Embryonic facial prominence (tissue), 1 donor: ENCODE measurements at regions not wholly inside any gene's neighbourhood (a gene's known extent, or its start where the extent isn't known, plus 50 kb on each side); places are given as distances from the start of the nearest gene placed in this dataset.

Experiments
- DNase-seq: peaks from one replicate; pipeline ENCODE4 v3.0.0-alpha.2; 2016; ENCODE audit errors: extremely low spot score

DNA sequence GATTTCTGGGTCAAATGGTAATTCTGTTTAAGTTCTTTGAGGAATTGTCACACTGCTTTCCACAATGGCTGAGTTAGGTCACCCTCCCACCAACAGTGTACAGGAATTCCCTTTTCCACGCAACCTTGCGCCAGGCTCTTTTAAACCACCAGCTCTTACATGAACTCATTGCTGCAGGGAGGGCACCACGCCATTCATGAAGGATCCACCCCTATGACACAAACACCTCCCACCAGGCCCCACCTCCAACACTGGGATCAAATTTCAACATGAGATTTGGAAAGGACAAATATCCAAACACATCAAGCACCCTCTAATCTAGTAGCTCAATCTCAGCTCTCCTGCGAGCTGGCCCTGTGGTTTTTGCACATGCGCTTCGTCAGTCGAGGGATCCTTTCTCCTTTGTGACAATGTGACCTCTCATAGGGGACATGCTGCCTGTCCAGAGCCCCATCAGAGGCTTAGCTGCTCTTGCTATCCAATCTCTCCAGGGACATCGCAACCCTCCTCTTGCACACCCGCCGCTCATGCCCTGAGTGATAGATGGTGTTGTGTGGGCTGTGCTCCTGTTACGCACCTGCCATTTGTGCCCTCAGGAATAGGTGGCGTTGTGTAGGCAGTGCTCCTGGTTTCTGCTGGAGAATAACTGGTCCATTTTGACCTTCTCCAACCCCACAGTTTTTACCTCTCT is 328.0 kb downstream of the UQCRFS1 start:
- no peak for DNase-seq

GRCh38 chr19:28883241-28883693 is 329.7 kb downstream of the UQCRFS1 start:
- no peak for DNase-seq

DNA sequence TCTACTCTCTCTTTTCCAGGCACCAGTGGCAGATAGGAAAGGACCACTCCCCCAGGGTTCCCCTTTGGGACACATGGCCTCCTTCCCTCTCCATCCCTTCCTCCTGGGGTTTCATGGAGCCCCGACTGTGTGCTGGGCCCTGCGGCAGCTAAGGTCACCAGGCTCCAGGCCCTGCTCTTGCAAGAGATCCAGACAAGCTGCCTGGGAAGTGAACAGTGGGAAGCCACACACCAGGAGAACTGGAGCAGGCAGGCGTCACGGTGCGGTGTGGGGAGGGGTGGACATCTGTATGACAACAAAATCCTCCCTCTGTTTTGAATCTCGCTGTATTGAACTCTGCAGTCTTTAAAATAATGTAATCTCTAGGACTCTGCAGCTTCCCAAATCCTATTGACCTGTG is 330.1 kb downstream of the UQCRFS1 start:
- no peak for DNase-seq

GRCh38 chr19:28881616-28882015 is 331.3 kb downstream of the UQCRFS1 start:
- peak; percentile 12 for DNase-seq

- DNase-seq, result no peak
Measured at GRCh38 chr19:28880735-28881401, 332.1 kb downstream of the UQCRFS1 start.

- peak; percentile 53 for DNase-seq
Measured at GRCh38 chr19:28878862-28879566, 333.9 kb downstream of the UQCRFS1 start.

GRCh38 chr19:28876609-28877123 is 336.3 kb downstream of the UQCRFS1 start:
- DNase-seq, result no peak

GRCh38 chr19:28874742-28875141 is 338.2 kb downstream of the UQCRFS1 start:
- DNase-seq, result no peak

DNA sequence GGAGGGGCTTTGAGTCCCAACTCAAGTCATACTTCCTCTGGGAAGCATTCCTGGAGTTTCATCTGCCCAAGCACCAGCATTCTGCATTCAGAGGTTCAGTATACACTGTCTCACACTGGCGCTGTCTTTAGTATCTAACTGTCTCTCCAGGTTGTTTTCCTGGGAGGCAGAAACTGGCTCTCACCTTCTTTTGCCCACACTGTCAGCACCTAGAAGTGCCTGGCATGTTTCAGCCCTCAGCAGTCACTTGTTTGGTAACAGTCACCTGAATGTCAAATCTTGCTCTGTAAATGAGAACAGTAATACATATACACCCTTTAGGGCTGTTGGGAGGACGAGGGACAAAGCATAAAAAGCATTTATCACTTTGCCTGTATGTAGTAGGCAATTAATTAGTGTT is 339.6 kb downstream of the UQCRFS1 start:
- DNase-seq, result no peak

- no peak for DNase-seq
Measured at GRCh38 chr19:28871099-28871725, 341.7 kb downstream of the UQCRFS1 start.

DNA sequence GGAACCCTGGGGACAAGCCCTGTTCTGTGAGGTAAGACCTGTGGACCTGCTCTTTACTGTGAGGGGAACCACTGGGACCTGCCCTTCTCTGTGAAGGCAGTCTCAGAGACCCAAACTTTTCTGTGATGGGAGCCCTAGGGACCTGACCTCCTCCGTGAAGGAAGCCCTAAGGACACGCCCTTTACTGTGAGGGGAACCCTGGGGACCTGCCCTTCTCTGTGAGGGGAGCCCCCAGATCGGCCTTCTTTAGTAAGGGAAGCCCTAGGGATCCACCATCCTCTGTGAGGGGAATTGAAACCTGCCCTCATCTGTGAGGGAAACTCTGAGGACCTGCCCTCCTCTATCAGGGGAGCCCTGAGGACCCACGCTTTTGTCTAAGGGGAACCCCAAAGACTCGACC is 343.5 kb downstream of the UQCRFS1 start:
- no peak for DNase-seq

- no peak for DNase-seq
Measured at GRCh38 chr19:28868836-28869235, 344.1 kb downstream of the UQCRFS1 start.

- DNase-seq, result no peak
Measured at GRCh38 chr19:28867978-28868377, 345.0 kb downstream of the UQCRFS1 start.

DNA sequence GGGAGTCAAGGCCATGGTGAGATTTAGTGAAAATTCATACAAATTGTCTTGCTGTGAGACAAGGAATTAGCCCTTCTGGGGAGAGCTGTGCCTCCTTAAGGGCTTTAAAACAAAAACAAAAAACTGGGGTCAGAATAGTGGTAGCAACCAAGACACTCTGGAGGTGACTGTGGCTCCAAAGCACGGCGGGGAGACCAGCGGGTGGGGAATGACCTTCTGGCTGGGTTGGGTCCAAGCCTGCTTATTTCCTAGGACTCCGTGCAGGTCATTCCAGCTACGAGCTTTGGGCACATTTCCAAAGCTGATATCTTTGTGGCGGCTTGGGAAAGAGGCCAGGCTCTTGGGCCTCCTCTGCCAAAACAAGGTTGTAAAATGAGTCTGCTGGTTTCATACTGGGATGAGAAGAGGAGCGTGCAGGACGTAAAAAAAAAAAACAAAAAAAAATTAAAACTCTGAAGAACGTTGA is 348.3 kb downstream of the UQCRFS1 start:
- DNase-seq, result no peak

DNA sequence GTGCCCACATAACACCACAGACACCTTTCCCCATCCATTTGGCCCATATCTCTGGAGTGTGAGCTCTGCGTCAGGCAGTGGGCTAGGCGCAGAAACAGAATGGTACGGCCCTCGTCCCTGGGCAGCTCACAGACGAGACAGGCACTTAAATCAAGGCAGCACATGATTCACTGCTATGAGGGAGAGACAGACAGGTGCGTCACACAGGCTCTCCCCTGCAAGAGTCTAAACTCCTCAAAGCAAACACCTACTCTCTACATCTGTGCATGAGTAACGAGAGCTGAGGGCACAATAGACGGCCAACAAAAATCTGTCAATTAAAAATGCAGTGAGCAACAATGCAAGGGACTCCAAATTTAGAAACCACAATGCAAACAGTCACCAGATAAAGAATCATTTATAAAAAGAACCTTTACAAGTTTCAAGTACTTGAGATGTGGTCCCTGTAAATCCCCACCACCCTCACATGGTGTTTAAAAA is 348.9 kb downstream of the UQCRFS1 start:
- no peak for DNase-seq

DNA sequence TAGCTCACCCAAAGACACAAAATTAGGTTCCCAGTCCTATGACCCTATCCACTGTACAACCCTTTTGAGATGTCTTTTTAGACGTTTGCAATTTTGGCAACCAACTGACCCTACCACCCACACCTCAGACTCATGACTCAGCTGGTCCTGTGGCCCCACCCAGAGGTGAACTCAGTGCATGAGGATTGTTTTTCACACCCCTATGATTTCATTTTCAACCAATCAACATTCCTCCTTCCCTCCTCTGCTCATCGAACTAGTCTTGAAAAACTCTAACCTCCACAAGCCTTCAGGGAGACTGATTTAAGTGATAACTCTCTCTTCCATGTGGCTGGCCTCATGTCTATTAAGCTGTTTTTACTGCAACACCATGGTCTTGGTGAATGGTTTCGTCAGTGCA is 350.7 kb downstream of the UQCRFS1 start:
- DNase-seq, result no peak

GRCh38 chr19:28859811-28860210 is 353.1 kb downstream of the UQCRFS1 start:
- no peak for DNase-seq

DNA sequence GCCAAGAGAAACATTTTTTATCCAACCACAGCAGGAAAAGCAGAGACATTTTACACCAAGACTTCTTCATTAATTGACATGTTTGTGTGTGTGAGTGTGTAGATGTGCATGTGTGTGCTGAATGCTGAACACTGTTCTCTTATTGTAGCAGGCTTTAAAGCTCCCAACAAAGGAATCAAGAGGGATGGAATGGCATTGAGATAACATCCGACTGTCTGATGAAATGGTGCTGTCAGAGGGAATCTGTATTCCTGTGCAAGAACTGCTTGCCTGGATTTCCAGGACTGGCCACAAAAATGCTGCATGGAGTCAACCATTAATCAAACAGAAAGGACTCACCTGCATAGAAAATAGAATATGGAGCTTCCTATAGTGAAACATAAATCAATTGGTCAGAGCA is 354.0 kb downstream of the UQCRFS1 start:
- no peak for DNase-seq

DNA sequence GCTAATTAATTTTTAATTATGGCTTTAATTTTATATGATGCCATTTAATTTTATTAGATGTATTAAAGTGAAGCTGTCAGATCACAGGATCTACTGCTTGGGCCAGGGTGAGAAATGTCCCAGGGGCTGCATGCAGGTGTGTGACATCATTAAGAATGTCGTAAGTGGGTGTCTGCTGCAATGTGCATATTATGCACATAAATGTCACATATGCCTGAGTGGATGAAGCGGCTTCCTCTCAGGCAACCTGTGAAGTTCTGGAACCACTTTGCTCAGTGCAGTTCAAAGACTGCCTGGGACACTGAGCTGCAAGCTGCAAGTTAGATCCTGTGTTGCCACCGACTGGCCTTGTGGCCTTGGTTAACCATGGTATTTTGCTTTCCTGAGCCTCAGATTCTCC is 355.0 kb downstream of the UQCRFS1 start:
- DNase-seq, result no peak

- no peak for DNase-seq
Measured at GRCh38 chr19:28855216-28855615, 357.7 kb downstream of the UQCRFS1 start.

DNA sequence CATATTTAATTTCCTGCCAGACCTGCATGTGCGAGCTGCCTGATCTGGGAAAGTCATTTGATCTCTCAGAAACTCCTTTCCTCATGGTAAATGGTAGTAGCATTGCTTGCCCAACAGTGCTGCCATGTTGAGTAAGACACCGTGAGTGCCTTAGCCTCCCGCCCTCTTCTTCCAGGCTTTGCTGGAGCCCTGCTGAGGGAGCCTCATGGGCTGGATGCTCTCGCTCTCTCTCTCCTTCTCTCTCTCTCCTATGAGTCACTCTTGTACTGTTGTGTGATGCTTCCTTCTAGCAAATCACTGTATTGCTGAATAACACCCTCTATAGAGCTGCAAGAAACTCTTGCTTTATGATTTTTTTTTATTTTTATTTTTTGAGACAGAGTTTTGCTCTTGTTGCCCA is 365.5 kb downstream of the UQCRFS1 start:
- no peak for DNase-seq
